ENCODE measurements at regions not wholly inside any gene's neighbourhood (a gene's known extent, or its start where the extent isn't known, plus 50 kb on each side); places are given as distances from the start of the nearest gene placed in this dataset.

- no peaks in the 10 kb centered on the region for H3K4me1 ChIP-seq (ENCODE audit: control insufficient read depth, insufficient read depth, low read length, poor library complexity, severe bottlenecking)
- no peaks in the 10 kb centered on the region for H3K9me3 ChIP-seq (ENCODE audit: control insufficient read depth, low read length)
- H3K4me3 ChIP-seq (ENCODE audit: insufficient read depth, low read depth, low read length, poor library complexity, severe bottlenecking) = no peak overlapping the region
- DNase-seq = no peak
- no peaks in the 10 kb centered on the region for H3K36me3 ChIP-seq (ENCODE audit: control insufficient read depth, insufficient read depth, low read length)
- H3K27me3 ChIP-seq (replicated peaks; ENCODE audit: control insufficient read depth, insufficient read depth, low read length, poor library complexity, severe bottlenecking) = no peaks in the 10 kb centered on the region
- H3K27ac ChIP-seq (ENCODE audit: insufficient read depth, low read length, poor library complexity, severe bottlenecking) = no peak overlapping the region
These were observed 455.6 kb downstream of the TBL1XR1 start for GRCh38 chr3:176741664-176742047.

- Histone ChIP-seq H3K27me3 (replicated peaks; ENCODE audit: control insufficient read depth, insufficient read depth, low read length, poor library complexity, severe bottlenecking) (no peaks in the 10 kb centered on the region), H3K9me3 (ENCODE audit: control insufficient read depth, low read length) (no peaks in the 10 kb centered on the region), H3K27ac (ENCODE audit: insufficient read depth, low read length, poor library complexity, severe bottlenecking) (no peak overlapping the region), H3K36me3 (ENCODE audit: control insufficient read depth, insufficient read depth, low read length) (no peaks in the 10 kb centered on the region), H3K4me3 (ENCODE audit: insufficient read depth, low read depth, low read length, poor library complexity, severe bottlenecking) (no peak overlapping the region), H3K4me1 (ENCODE audit: control insufficient read depth, insufficient read depth, low read length, poor library complexity, severe bottlenecking) (no peaks in the 10 kb centered on the region)
- DNase-seq = no peak
These were observed 456.2 kb downstream of the TBL1XR1 start for GRCh38 chr3:176740906-176741663.

- DNase-seq = no peak
- Histone ChIP-seq H3K9me3 (ENCODE audit: control insufficient read depth, low read length) (no peaks in the 10 kb centered on the region), H3K4me3 (ENCODE audit: insufficient read depth, low read depth, low read length, poor library complexity, severe bottlenecking) (no peak overlapping the region), H3K27ac (ENCODE audit: insufficient read depth, low read length, poor library complexity, severe bottlenecking) (no peak overlapping the region), H3K36me3 (ENCODE audit: control insufficient read depth, insufficient read depth, low read length) (no peaks in the 10 kb centered on the region), H3K27me3 (replicated peaks; ENCODE audit: control insufficient read depth, insufficient read depth, low read length, poor library complexity, severe bottlenecking) (no peaks in the 10 kb centered on the region), H3K4me1 (ENCODE audit: control insufficient read depth, insufficient read depth, low read length, poor library complexity, severe bottlenecking) (no peaks in the 10 kb centered on the region)
These were observed 458.1 kb downstream of the TBL1XR1 start for GRCh38 chr3:176739159-176739558.

GRCh38 chr3:176737480-176738110, 459.7 kb downstream of the TBL1XR1 start:
- Histone ChIP-seq H3K36me3 (ENCODE audit: control insufficient read depth, insufficient read depth, low read length) (no peaks in the 10 kb centered on the region), H3K27me3 (replicated peaks; ENCODE audit: control insufficient read depth, insufficient read depth, low read length, poor library complexity, severe bottlenecking) (no peaks in the 10 kb centered on the region), H3K4me3 (ENCODE audit: insufficient read depth, low read depth, low read length, poor library complexity, severe bottlenecking) (no peak overlapping the region), H3K27ac (ENCODE audit: insufficient read depth, low read length, poor library complexity, severe bottlenecking) (no peak overlapping the region), H3K9me3 (ENCODE audit: control insufficient read depth, low read length) (no peaks in the 10 kb centered on the region), H3K4me1 (ENCODE audit: control insufficient read depth, insufficient read depth, low read length, poor library complexity, severe bottlenecking) (no peaks in the 10 kb centered on the region)
- no peak for DNase-seq

GRCh38 chr3:176734146-176734545, 463.1 kb downstream of the TBL1XR1 start:
- Histone ChIP-seq H3K27me3 (replicated peaks; ENCODE audit: control insufficient read depth, insufficient read depth, low read length, poor library complexity, severe bottlenecking) (no peaks in the 10 kb centered on the region), H3K36me3 (ENCODE audit: control insufficient read depth, insufficient read depth, low read length) (no peaks in the 10 kb centered on the region), H3K4me1 (ENCODE audit: control insufficient read depth, insufficient read depth, low read length, poor library complexity, severe bottlenecking) (no peaks in the 10 kb centered on the region), H3K27ac (ENCODE audit: insufficient read depth, low read length, poor library complexity, severe bottlenecking) (no peak overlapping the region), H3K9me3 (ENCODE audit: control insufficient read depth, low read length) (no peaks in the 10 kb centered on the region), H3K4me3 (ENCODE audit: insufficient read depth, low read depth, low read length, poor library complexity, severe bottlenecking) (no peak overlapping the region)
- DNase-seq = no peak

GRCh38 chr3:176724394-176724759, 472.9 kb downstream of the TBL1XR1 start:
- no peaks in the 10 kb centered on the region for H3K4me1 ChIP-seq (ENCODE audit: control insufficient read depth, insufficient read depth, low read length, poor library complexity, severe bottlenecking)
- H3K27me3 ChIP-seq (replicated peaks; ENCODE audit: control insufficient read depth, insufficient read depth, low read length, poor library complexity, severe bottlenecking) = no peaks in the 10 kb centered on the region
- H3K27ac ChIP-seq (ENCODE audit: insufficient read depth, low read length, poor library complexity, severe bottlenecking) = no peak overlapping the region
- H3K9me3 ChIP-seq (ENCODE audit: control insufficient read depth, low read length) = no peaks in the 10 kb centered on the region
- H3K36me3 ChIP-seq (ENCODE audit: control insufficient read depth, insufficient read depth, low read length) = no peaks in the 10 kb centered on the region
- DNase-seq = no peak
- no peak overlapping the region for H3K4me3 ChIP-seq (ENCODE audit: insufficient read depth, low read depth, low read length, poor library complexity, severe bottlenecking)

- Histone ChIP-seq H3K4me1 (ENCODE audit: control insufficient read depth, insufficient read depth, low read length, poor library complexity, severe bottlenecking) (no peaks in the 10 kb centered on the region), H3K4me3 (ENCODE audit: insufficient read depth, low read depth, low read length, poor library complexity, severe bottlenecking) (no peak overlapping the region), H3K27ac (ENCODE audit: insufficient read depth, low read length, poor library complexity, severe bottlenecking) (no peak overlapping the region), H3K27me3 (replicated peaks; ENCODE audit: control insufficient read depth, insufficient read depth, low read length, poor library complexity, severe bottlenecking) (no peaks in the 10 kb centered on the region), H3K9me3 (ENCODE audit: control insufficient read depth, low read length) (no peaks in the 10 kb centered on the region), H3K36me3 (ENCODE audit: control insufficient read depth, insufficient read depth, low read length) (no peaks in the 10 kb centered on the region)
- no peak for DNase-seq
These were observed 473.4 kb downstream of the TBL1XR1 start for GRCh38 chr3:176723758-176724393.

- Histone ChIP-seq H3K4me1 (ENCODE audit: control insufficient read depth, insufficient read depth, low read length, poor library complexity, severe bottlenecking) (no peaks in the 10 kb centered on the region), H3K27me3 (replicated peaks; ENCODE audit: control insufficient read depth, insufficient read depth, low read length, poor library complexity, severe bottlenecking) (no peaks in the 10 kb centered on the region), H3K27ac (ENCODE audit: insufficient read depth, low read length, poor library complexity, severe bottlenecking) (no peak overlapping the region), H3K36me3 (ENCODE audit: control insufficient read depth, insufficient read depth, low read length) (no peaks in the 10 kb centered on the region), H3K9me3 (ENCODE audit: control insufficient read depth, low read length) (no peaks in the 10 kb centered on the region), H3K4me3 (ENCODE audit: insufficient read depth, low read depth, low read length, poor library complexity, severe bottlenecking) (no peak overlapping the region)
- DNase-seq = no peak
These were observed 483.2 kb downstream of the TBL1XR1 start for GRCh38 chr3:176714034-176714433.

- DNase-seq = no peak
- H3K36me3 ChIP-seq (ENCODE audit: control insufficient read depth, insufficient read depth, low read length) = no peaks in the 10 kb centered on the region
- H3K27me3 ChIP-seq (replicated peaks; ENCODE audit: control insufficient read depth, insufficient read depth, low read length, poor library complexity, severe bottlenecking) = no peaks in the 10 kb centered on the region
- H3K4me1 ChIP-seq (ENCODE audit: control insufficient read depth, insufficient read depth, low read length, poor library complexity, severe bottlenecking) = no peaks in the 10 kb centered on the region
- H3K4me3 ChIP-seq (ENCODE audit: insufficient read depth, low read depth, low read length, poor library complexity, severe bottlenecking) = no peak overlapping the region
- H3K9me3 ChIP-seq (ENCODE audit: control insufficient read depth, low read length) = no peaks in the 10 kb centered on the region
- H3K27ac ChIP-seq (ENCODE audit: insufficient read depth, low read length, poor library complexity, severe bottlenecking) = no peak overlapping the region
These were observed 485.1 kb downstream of the TBL1XR1 start for GRCh38 chr3:176712191-176712590.

GRCh38 chr3:176699288-176699687, 498.0 kb downstream of the TBL1XR1 start:
- Histone ChIP-seq H3K36me3 (ENCODE audit: control insufficient read depth, insufficient read depth, low read length) (no peaks in the 10 kb centered on the region), H3K27me3 (replicated peaks; ENCODE audit: control insufficient read depth, insufficient read depth, low read length, poor library complexity, severe bottlenecking) (no peaks in the 10 kb centered on the region), H3K27ac (ENCODE audit: insufficient read depth, low read length, poor library complexity, severe bottlenecking) (no peak overlapping the region), H3K4me1 (ENCODE audit: control insufficient read depth, insufficient read depth, low read length, poor library complexity, severe bottlenecking) (no peaks in the 10 kb centered on the region), H3K4me3 (ENCODE audit: insufficient read depth, low read depth, low read length, poor library complexity, severe bottlenecking) (no peak overlapping the region), H3K9me3 (ENCODE audit: control insufficient read depth, low read length) (no peaks in the 10 kb centered on the region)
- no peak for DNase-seq
